Kasumi-1 (cell line): ENCODE measurements at regions not wholly inside any gene's neighbourhood (a gene's known extent, or its start where the extent isn't known, plus 50 kb on each side); places are given as distances from the start of the nearest gene placed in this dataset.
"Not testable (repeated sequence)": the region's sequence is repeated elsewhere in the genome, so short reads cannot be mapped to it uniquely, and the experiment has no call there.

Experiments used
- DNase-seq, 2 experiments: peaks; one replicate each; lab custom pipeline; 2025; lab: John Stamatoyannopoulos, UW

DNA sequence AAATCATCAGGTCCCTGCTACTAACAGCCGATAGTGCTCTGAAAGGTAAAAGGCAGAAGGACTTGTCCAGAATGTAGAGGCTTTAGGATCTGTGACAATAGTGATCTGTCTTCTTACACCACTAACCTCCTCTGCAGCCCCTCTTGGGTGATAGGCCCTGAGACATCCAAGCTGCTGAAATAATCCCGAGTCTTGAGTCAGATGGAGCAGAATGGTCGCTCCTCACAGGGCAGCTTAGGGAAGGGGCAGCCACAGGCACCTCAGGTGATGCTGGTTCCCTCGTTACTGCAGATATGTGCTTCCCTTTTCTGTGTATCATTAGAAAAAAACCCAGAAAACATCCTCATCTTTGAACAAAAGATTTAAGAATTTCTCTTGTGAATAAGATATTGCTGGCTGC lies 157.1 kb upstream of the DLX2 start:
- no peak for DNase-seq

GRCh38 chr2:172260336-172260735 lies 157.6 kb upstream of the DLX2 start:
- DNase-seq = no peak

DNA sequence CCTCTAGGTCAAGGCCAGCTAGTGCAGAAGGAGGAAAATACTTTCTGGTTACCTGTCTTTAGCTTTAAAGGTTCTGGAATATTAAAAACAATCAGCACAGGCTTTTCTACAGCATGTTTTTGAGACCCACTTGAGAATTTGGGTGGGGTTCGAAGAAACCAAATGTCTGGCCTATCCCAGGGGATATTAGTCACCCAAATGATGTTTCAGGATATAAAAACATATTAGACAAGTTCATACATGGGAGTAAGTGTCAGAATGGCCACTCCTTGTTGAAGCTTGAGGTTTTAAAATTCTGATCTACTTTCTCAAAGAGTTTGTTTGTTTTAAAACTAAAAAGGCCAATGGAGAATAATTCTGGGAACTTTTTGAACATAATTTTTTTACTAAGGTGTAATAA lies 158.6 kb upstream of the DLX2 start:
- DNase-seq = no peak

DNA sequence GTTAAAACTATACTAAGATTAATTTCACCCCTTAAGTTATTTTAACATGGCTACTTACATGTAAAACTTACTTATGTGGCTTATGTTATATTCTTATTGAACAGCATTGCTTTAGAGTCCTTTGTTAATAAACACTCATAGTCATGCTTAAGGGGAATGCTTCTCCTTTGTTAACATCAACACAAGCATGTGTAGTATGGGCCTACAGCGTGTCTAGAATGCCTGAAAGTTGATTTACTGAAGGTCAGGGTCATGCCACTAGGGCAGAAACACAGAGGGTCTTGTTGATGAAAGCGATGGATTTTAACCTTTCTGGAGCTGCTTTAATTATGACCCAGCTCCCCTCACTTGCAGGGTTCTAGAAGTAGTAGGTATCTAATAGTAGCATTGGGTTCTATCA lies 159.8 kb upstream of the DLX2 start:
- no peak for DNase-seq

GRCh38 chr2:172264820-172265219 lies 162.1 kb upstream of the DLX2 start:
- DNase-seq = not testable (repeated sequence)

DNA sequence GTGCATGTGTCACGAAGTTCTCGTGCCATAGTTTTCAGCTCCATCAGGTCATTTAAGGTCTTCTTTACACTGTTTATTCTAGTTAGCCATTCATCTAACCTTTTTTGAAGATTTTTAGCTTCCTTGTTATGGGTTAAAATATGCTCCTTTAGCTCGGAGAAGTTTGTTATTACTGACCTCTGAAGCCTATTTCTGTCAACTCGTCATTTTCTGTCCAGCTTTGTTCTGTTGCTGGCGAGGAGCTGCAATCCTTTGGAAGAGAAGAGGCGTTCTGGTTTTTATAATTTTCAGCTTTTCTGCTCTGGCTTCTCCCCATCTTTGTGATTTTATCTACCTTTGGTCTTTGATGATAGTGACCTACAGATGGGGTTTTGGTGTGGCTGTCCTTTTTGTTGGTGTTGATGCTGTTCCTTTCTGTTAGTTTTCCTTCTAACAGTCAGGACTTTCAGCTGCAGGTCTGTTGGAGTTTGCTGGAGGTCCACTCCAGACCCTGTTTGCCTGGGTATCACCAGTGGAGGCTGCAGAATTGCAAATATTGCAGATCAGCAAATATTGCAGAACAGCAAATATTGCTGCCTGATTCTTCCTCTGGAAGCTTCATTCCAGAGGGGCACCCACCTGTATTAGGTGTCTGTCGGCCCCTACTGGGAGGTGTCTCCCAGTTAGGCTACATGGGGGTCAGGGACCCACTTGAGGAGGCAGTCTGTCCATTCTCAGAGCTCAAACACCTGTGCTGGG lies 157.7 kb upstream of the ITGA6 start:
- not testable (repeated sequence) for DNase-seq

GRCh38 chr2:172270278-172271079 lies 156.9 kb upstream of the ITGA6 start:
- DNase-seq = no peak

DNA sequence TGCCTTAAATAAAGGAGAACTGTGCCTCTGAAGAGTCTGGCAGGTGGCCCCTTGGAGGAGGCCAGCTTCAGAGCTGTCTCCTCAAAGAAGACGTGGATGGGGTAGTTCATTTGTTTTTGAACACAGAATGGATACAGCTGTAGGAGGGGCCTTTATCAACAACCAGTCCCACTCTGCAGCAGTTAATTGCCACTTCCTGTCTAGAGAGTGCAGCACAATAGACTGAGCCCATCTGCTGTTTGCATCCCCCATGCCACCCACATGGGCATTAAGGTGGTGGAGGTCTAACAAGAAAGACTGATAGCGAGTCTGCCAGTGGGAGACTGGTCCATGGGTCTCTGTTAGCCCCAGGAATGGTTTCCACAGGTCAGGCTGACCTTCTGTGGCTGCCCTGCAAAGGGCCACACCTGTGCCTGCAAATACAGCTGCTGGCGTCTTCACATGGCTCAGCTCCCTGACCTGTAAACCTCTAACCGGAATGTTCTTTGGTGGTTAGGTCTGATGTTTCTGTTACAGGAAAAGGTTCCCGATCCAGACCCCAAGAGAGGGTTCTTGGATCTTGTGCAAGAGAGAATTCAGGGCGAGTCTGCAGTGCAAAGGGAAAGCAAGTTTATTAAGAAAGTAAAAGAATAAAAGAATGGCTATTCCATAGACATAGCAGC lies 153.3 kb upstream of the ITGA6 start:
- DNase-seq = peak in 1 of 2 experiments; percentile 18

GRCh38 chr2:172275239-172275638 lies 152.1 kb upstream of the ITGA6 start:
- DNase-seq = peak; percentile 24 to 25

DNA sequence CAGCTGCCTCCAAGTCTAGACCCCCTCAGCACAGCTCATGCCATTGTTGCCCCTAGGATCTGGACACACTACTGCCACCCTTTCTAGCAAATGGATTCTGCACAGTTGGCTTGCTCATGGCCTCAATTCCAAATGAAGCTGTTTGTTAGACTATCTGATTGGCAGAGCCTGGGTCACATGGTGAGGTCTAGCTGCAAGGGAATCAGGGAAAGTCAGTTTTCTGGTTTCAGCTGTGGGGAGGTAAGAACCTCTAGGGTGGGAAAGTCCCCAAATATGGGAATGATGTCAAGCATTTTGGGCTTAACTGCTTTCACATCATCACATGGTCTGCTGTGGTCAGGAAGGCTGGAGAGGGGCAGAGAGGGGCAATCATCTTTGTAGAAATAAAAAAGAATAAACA lies 150.4 kb upstream of the ITGA6 start:
- DNase-seq = no peak

- no peak for DNase-seq
Measured at GRCh38 chr2:172278667-172279066, 148.7 kb upstream of the ITGA6 start.

- DNase-seq = no peak
Measured at GRCh38 chr2:172279214-172279613, 148.2 kb upstream of the ITGA6 start.

DNA sequence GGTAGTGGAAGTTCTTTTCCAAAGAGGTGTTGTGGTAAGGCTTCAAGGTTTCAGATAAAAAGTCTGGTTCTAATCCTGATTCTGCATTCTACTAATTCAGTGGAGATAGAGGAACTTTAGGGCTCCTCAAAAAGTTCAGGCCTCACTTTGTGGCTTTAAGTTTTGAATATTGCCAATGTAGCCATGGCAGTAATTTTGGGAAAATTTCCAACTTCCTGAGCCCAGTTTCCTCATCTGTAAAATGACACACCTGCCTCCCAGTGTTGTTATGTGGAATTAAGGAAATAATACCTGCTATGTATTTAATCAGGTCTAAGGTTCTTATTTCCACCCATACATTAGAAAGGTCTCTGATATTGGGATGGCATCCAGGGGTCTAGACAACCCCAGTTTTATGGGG lies 147.6 kb upstream of the ITGA6 start:
- no peak for DNase-seq

DNA sequence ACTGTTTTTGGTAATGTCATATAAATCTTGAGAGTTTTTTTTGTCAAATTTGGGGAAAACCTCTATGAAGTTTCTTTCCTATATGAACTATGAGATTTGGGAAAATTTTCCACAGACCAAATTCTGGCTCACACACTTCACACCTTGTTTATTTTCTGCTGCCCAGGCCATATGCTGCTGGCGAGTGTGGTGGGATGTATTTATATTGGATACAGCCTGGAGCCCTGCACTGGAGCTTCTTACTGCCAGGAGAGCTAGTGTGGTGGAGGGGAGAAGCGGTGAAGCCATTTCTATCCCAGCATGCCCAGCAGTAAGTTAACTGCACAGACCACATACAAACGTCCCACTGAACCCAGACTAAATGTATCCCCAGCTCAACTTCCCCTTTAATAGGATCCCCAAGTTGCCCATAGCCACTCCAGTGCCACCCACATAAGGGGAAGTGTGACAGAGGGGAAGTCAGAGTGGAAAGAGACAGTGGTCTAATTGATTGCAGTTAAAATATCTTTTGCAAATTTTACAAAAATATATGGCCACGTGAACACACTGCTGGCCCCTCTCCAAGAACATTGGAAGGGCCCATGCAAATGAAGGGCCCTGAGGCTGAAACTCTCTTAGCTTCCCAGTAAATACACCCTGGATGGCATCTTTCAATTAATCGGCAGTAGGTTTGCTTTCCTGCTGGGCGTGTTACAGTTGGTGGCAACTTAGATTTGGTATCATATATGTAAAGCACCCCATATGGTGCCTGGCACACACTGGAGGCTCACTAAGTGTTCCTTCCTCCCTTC lies 146.6 kb upstream of the ITGA6 start:
- DNase-seq = peak; percentile 100

- DNase-seq = no peak
Measured at GRCh38 chr2:172281648-172282570, 145.5 kb upstream of the ITGA6 start.

DNA sequence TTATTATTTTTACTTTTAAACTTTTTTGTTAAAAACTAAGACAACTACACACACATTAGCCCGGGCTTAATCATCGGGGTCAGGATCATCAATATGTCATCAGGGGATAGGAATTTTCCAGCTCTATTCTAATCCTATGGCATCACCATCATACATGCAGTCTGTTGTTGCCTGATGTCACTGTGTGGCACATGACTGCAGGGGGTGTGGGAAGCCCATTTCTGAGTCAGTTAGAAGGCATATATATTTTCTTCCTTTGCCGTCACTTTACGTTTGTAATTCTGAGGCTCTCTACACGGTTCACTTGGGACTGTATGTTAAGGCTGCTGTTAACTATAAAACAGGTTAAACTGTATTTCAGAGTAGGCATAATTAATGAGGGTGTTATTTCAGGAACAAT lies 144.4 kb upstream of the ITGA6 start:
- no peak for DNase-seq

DNA sequence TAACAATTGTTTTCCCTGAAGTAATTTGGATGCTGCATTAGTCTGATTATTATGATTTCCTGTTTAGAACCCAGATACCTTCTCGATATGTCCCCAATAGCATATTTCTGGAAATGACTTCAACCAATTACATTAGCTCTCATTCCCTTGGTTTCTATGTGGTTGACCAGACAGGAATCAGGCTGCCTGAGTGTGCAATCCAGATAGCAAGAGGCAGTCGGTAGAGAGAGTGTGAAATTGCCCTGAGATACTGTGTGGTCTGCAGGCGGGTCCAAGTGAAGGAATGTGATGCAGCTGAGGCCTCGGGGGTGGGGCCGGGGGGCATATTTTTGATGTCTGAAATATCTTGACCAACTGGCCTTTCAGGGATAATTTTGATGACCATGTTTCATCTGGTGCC lies 143.9 kb upstream of the ITGA6 start:
- peak; percentile 48 to 49 for DNase-seq

DNA sequence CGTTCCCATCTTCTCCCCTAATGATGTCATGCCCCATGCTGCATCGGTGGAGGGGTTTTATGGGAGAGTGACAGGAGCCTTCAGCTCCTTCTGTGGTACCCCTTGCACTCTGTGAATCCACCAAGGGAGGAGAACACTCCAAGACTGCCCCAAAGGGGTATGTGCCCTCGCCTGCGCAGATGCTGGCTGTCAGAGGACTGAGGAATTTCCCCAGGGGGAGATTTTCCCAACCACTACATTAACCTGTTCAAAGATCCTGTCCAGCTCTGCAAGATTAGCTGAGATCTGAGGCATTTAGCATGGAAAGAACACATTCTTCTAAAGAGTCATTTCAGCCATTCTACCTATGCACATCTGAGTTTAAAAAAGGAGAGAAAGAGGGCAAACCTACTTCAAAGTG lies 143.2 kb upstream of the ITGA6 start:
- no peak for DNase-seq

GRCh38 chr2:172285010-172285621 lies 142.3 kb upstream of the ITGA6 start:
- DNase-seq = peak; percentile 49 to 51

GRCh38 chr2:172285760-172286159 lies 141.6 kb upstream of the ITGA6 start:
- no peak for DNase-seq

- no peak for DNase-seq
Measured at GRCh38 chr2:172287190-172287589, 140.2 kb upstream of the ITGA6 start.
